ENCODE measurements at regions not wholly inside any gene's neighbourhood (a gene's known extent, or its start where the extent isn't known, plus 50 kb on each side); places are given as distances from the start of the nearest gene placed in this dataset.
A peak's percentile ranks its signal among the peaks of the same experiment; 100 is the strongest.
"Not testable (repeated sequence)": the region's sequence is repeated elsewhere in the genome, so short reads cannot be mapped to it uniquely, and the experiment has no call there.

- H3K4me1 ChIP-seq (replicated peaks); H3K9me3 ChIP-seq; intact Hi-C loops (cut with DNase I); H3K27ac ChIP-seq; DNase-seq (ENCODE audit: low spot score); H3K27me3 ChIP-seq (replicated peaks; ENCODE audit: insufficient read depth); H3K4me3 ChIP-seq; H3K36me3 ChIP-seq: not testable (repeated sequence)
- no CpG with 5 or more reads among the region's 2 CpGs for WGBS
These were observed 150.6 kb upstream of the ANKRD20A1 start for GRCh38 chr9:67708109-67708508.

- H3K27ac ChIP-seq; intact Hi-C loops (cut with DNase I); H3K4me1 ChIP-seq (replicated peaks); H3K36me3 ChIP-seq; H3K27me3 ChIP-seq (replicated peaks; ENCODE audit: insufficient read depth); H3K4me3 ChIP-seq; DNase-seq (ENCODE audit: low spot score); H3K9me3 ChIP-seq: not testable (repeated sequence)
- WGBS = no CpG with 5 or more reads among the region's 32 CpGs
These were observed 147.3 kb upstream of the ANKRD20A1 start for GRCh38 chr9:67711429-67711828.

DNA sequence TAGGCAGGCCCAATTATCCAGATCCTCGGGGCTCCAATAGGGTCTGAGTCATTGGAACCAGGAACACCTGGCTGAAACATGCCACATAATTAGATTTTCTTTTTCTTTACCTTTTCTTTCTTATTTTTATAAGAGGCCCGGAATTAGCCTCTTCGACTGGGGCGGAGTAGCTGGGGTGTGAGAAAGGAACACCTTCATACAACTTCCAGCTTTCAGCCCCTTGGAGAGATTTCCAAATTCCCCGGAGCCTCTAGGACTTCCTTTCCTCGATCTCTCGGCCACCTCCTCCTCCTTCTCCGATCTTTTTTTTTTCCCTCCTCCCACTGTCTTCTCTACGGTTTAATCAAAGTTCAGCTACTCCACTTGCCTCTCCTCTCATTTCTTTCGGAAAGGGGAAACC, 146.8 kb upstream of the ANKRD20A1 start:
- H3K4me1 ChIP-seq (replicated peaks); H3K27me3 ChIP-seq (replicated peaks; ENCODE audit: insufficient read depth); H3K9me3 ChIP-seq; intact Hi-C loops (cut with DNase I); H3K36me3 ChIP-seq; H3K4me3 ChIP-seq: not testable (repeated sequence)
- peak; percentile 5 for DNase-seq (ENCODE audit: low spot score)
- WGBS = 24% methylated on average over 8 of the region's 10 CpGs
- H3K27ac ChIP-seq = peak overlapping the region in 1 of 2 donors; percentile 32

DNA sequence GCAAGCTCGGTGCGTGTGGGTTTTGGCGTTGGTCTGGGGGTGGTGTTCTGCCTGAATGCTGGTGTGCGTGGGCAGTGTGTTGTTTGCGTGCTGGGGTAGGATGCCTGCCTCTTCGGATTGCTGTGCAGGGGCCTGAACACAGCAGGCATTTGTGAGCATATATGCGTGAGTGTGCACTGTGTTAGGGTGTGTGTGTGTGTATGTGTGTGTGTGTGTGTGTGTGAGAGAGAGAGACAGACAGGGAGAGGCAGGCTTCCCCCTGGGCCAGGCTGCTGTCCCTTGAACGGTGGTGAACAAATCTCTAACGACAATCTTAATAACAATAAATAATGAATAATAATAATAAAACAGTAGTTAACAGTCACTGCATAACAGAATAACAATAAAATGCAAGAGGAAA, 145.8 kb upstream of the ANKRD20A1 start:
- H3K27ac ChIP-seq; H3K36me3 ChIP-seq; H3K27me3 ChIP-seq (replicated peaks; ENCODE audit: insufficient read depth); intact Hi-C loops (cut with DNase I); DNase-seq (ENCODE audit: low spot score); H3K4me3 ChIP-seq; H3K9me3 ChIP-seq; H3K4me1 ChIP-seq (replicated peaks): not testable (repeated sequence)
- WGBS = 4% methylated on average over 4 of the region's 9 CpGs

- DNase-seq (ENCODE audit: low spot score) = peak; percentile 13
- WGBS = no CpG with 5 or more reads among the region's 28 CpGs
- H3K27me3 ChIP-seq (replicated peaks; ENCODE audit: insufficient read depth); intact Hi-C loops (cut with DNase I); H3K27ac ChIP-seq; H3K4me3 ChIP-seq; H3K36me3 ChIP-seq; H3K4me1 ChIP-seq (replicated peaks); H3K9me3 ChIP-seq: not testable (repeated sequence)
These were observed 140.8 kb upstream of the ANKRD20A1 start for GRCh38 chr9:67717830-67718388.

GRCh38 chr9:67720491-67720890, 138.2 kb upstream of the ANKRD20A1 start:
- intact Hi-C loops (cut with DNase I); H3K4me3 ChIP-seq; H3K36me3 ChIP-seq; H3K4me1 ChIP-seq (replicated peaks); H3K27ac ChIP-seq; H3K9me3 ChIP-seq; H3K27me3 ChIP-seq (replicated peaks; ENCODE audit: insufficient read depth); DNase-seq (ENCODE audit: low spot score): not testable (repeated sequence)
- WGBS = 92% methylated on average over 12 of the region's 16 CpGs

DNA sequence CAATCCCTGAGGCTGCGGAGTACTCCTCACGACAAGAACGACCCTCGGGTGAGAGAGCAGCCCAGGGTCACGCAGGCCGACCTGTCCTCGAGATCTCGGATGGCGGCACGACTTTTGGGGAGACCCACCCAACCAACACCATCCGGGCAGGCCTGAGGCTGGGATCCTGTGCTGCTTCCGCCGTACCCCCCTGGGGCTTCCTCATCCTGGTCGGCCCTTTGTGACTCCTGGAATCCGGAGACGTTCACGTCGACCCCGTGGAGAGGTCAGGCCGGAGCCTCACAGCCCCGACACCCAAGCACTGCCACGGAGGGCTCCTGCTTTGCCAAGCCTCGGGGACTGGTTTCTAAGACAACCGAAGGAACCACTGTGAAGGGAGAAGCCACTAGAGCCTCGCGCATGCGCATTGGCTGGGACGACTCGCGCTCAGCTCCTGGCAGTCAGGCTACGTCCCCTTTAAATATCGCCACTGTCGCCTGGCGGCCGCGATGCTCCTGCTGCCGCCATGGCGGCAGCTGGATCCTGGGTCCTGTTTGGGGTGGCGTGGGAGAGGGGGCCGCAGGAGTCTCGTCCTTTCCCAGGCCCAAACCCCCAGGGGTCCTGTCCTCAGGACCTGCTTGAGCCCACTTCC, 136.2 kb upstream of the ANKRD20A1 start:
- intact Hi-C loops (cut with DNase I); DNase-seq (ENCODE audit: low spot score); H3K4me1 ChIP-seq (replicated peaks); H3K27ac ChIP-seq; H3K36me3 ChIP-seq; H3K27me3 ChIP-seq (replicated peaks; ENCODE audit: insufficient read depth); H3K4me3 ChIP-seq; H3K9me3 ChIP-seq: not testable (repeated sequence)
- WGBS = no CpG with 5 or more reads among the region's 41 CpGs

DNA sequence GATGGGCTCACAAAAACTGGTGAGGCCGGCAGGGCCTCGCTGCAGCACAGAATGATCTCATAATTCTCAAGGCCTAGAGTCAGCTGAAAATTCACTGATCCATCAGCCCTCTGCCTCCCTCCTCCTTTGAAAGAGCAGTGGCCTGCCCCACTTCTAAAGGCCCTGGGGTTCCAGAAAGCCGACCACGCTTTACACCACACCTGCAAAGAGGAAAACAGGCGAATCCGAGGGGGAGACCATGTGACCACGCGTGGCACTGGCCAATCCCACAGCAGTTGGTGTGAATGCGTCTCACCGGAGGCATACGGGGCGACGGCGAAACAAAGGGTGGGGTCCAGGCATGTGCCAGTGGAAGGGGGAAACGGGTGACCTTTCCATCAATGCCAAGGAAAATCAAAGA, 135.5 kb upstream of the ANKRD20A1 start:
- H3K27me3 ChIP-seq (replicated peaks; ENCODE audit: insufficient read depth); DNase-seq (ENCODE audit: low spot score); H3K27ac ChIP-seq; intact Hi-C loops (cut with DNase I); H3K4me1 ChIP-seq (replicated peaks); H3K9me3 ChIP-seq; H3K36me3 ChIP-seq: not testable (repeated sequence)
- 2% methylated on average over 6 of the region's 15 CpGs for WGBS
- peak overlapping the region in 1 of 2 donors; percentile 21 for H3K4me3 ChIP-seq

DNA sequence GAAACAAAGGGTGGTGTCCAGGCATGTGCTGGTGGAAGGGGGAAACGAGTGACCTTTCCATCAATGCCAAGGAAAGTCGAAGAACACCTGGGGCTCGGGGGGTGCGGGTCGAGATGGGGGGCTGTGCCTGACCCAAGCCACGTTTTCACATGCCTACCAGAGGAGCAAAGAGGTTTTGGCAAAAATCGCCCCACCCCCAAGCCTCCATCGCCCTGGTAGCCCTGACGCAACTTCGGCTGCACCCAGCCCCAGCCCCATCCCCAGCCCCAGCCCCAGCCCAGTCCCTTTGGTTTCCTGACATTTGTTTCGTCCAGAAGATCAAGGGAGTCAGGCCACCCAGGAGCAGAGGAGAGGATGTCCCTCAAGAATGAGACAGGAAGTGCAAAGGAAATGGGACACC, 133.8 kb upstream of the ANKRD20A1 start:
- DNase-seq (ENCODE audit: low spot score) = peak; percentile 4
- H3K27me3 ChIP-seq (replicated peaks; ENCODE audit: insufficient read depth); intact Hi-C loops (cut with DNase I); H3K4me1 ChIP-seq (replicated peaks); H3K36me3 ChIP-seq; H3K9me3 ChIP-seq; H3K27ac ChIP-seq: not testable (repeated sequence)
- WGBS = 21% methylated on average over 8 of the region's 11 CpGs
- peak overlapping the region; percentile 15 to 25 for H3K4me3 ChIP-seq

GRCh38 chr9:67726213-67726988, 132.3 kb upstream of the ANKRD20A1 start:
- peak; percentile 9 for DNase-seq (ENCODE audit: low spot score)
- intact Hi-C loops (cut with DNase I); H3K4me1 ChIP-seq (replicated peaks); H3K9me3 ChIP-seq; H3K27me3 ChIP-seq (replicated peaks; ENCODE audit: insufficient read depth); H3K36me3 ChIP-seq: not testable (repeated sequence)
- Histone ChIP-seq H3K4me3 (peak overlapping the region; percentile 8 to 31), H3K27ac (peak overlapping the region in 1 of 2 donors; percentile 57)
- no CpG with 5 or more reads among the region's 58 CpGs for WGBS

- DNase-seq (ENCODE audit: low spot score); H3K4me1 ChIP-seq (replicated peaks); H3K27ac ChIP-seq; H3K4me3 ChIP-seq; H3K36me3 ChIP-seq; H3K9me3 ChIP-seq; intact Hi-C loops (cut with DNase I); H3K27me3 ChIP-seq (replicated peaks; ENCODE audit: insufficient read depth): not testable (repeated sequence)
- WGBS = 13% methylated on average over 1 of the region's 4 CpGs
These were observed 95.6 kb upstream of the ANKRD20A1 start for GRCh38 chr9:67763133-67763532.

DNA sequence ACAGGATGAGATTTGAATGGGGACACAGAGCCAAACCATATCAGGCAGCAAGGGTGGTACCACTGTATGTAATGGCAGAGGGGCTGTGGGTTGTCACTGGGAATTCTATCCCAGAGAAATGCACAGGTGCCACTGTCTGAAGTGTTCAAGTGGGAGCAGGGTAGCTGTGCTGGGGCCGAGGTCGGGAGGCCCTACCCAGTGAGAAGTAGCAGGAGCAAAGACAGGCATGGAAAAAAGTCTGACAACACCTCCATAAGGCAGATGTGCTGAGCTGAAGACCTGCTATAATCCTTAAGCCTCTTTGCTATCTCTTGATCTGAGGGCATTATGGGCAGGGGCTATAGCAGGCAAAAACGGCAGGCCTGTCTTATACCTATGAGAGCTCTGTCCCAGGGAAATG, 86.9 kb upstream of the ANKRD20A1 start:
- H3K4me1 ChIP-seq (replicated peaks); DNase-seq (ENCODE audit: low spot score); H3K27ac ChIP-seq; H3K4me3 ChIP-seq; H3K27me3 ChIP-seq (replicated peaks; ENCODE audit: insufficient read depth); H3K36me3 ChIP-seq; H3K9me3 ChIP-seq; intact Hi-C loops (cut with DNase I): not testable (repeated sequence)
- WGBS = 84% methylated on average over 2 of the region's 3 CpGs
